GM21515 (cell line): ENCODE measurements at regions not wholly inside any gene's neighbourhood (a gene's known extent, or its start where the extent isn't known, plus 50 kb on each side); places are given as distances from the start of the nearest gene placed in this dataset.

Experiments
- ATAC-seq: cut with Tn5 transposase; IDR thresholded peaks from one replicate; pipeline ENCODE4 v1.9.1; 2021; ENCODE audit not compliant: unreplicated experiment

- ATAC-seq = peak; percentile 92
Observed at GRCh38 chr14:49971156-49972130, 78.6 kb downstream of the ARF6 start.

GRCh38 chr14:49972131-49972671 is 79.3 kb downstream of the ARF6 start:
- ATAC-seq = no peak

- no peak for ATAC-seq
Observed at GRCh38 chr14:49972823-49973222, 79.9 kb downstream of the ARF6 start.

GRCh38 chr14:49975276-49975675 is 82.4 kb downstream of the ARF6 start:
- no peak for ATAC-seq

GRCh38 chr14:49975799-49976198 is 82.9 kb downstream of the ARF6 start:
- no peak for ATAC-seq

- peak; percentile 81 for ATAC-seq
Observed at GRCh38 chr14:49977126-49977841, 84.4 kb downstream of the ARF6 start.

- ATAC-seq = no peak
Observed at GRCh38 chr14:49980027-49980426, 87.1 kb downstream of the ARF6 start.

GRCh38 chr14:49982082-49982481 is 89.2 kb downstream of the ARF6 start:
- ATAC-seq = no peak

- ATAC-seq = no peak
Observed at GRCh38 chr14:49982501-49982951, 89.6 kb downstream of the ARF6 start.

GRCh38 chr14:49984424-49984823 is 91.5 kb downstream of the ARF6 start:
- ATAC-seq = no peak

- ATAC-seq = no peak
Observed at GRCh38 chr14:49986343-49987014, 93.6 kb downstream of the ARF6 start.

- ATAC-seq = no peak
Observed at GRCh38 chr14:49988080-49988990, 95.5 kb downstream of the ARF6 start.

- no peak for ATAC-seq
Observed at GRCh38 chr14:49989966-49990365, 97.1 kb downstream of the ARF6 start.

- ATAC-seq = no peak
Observed at GRCh38 chr14:49991491-49991890, 98.6 kb downstream of the ARF6 start.

GRCh38 chr14:49992036-49992435 is 99.2 kb downstream of the ARF6 start:
- no peak for ATAC-seq

- ATAC-seq = no peak
Observed at GRCh38 chr14:49992448-49992847, 99.6 kb downstream of the ARF6 start.

GRCh38 chr14:49992901-49993339 is 100.0 kb downstream of the ARF6 start:
- ATAC-seq = peak; percentile 72

- no peak for ATAC-seq
Observed at GRCh38 chr14:49993565-49993964, 100.7 kb downstream of the ARF6 start.

GRCh38 chr14:49994951-49995561 is 102.2 kb downstream of the ARF6 start:
- no peak for ATAC-seq

GRCh38 chr14:49997991-49998390 is 105.1 kb downstream of the ARF6 start:
- ATAC-seq = no peak
